ENCODE measurements at regions not wholly inside any gene's neighbourhood (a gene's known extent, or its start where the extent isn't known, plus 50 kb on each side); places are given as distances from the start of the nearest gene placed in this dataset.

GRCh38 chr20:39116020-39116419 lies 153.9 kb downstream of the DHX35 start:
- Histone ChIP-seq H3K36me3 (ENCODE audit: low read depth) (no peaks in the 10 kb centered on the region), H3K4me2 (no peak overlapping the region), H4K20me1 (ENCODE audit: insufficient read depth) (no peaks in the 10 kb centered on the region), H3K9me3 (ENCODE audit: insufficient read depth, low read depth) (no peaks in the 10 kb centered on the region; the same call in 1 of the 2 replicates), H3F3A (ENCODE audit: insufficient read depth, low read depth) (no peaks in the 10 kb centered on the region), H3K79me2 (ENCODE audit: low read depth) (no peaks in the 10 kb centered on the region), H2AFZ (no peak overlapping the region), H3K27me3 (ENCODE audit: insufficient read depth, low read depth) (peaks cover 15% of the 10 kb centered on the region), H3K27ac (no peak overlapping the region), H3K9me2 (ENCODE audit: insufficient read depth) (no peaks in the 10 kb centered on the region), H3K4me3 (no peak overlapping the region), H3K4me1 (replicated peaks; ENCODE audit: insufficient read depth) (no peaks in the 10 kb centered on the region)
- ChIA-PET CTCF (no interaction called here), POLR2A (ENCODE audit: unreplicated experiment) (no interaction called here)
- no peak for TF ChIP-seq CTCF (conservative IDR thresholded peaks at IDR 0.05)
- TF ChIP-seq EZH2 (IDR thresholded peaks at IDR 0.05; ENCODE audit: low read depth): no peak
- no TSS peak for BruUV-seq (replicated peaks)
- intact Hi-C loops (cut with micrococcal nuclease; ENCODE audit: unreplicated experiment): no loop called here
- no peak for DNase-seq

DNA sequence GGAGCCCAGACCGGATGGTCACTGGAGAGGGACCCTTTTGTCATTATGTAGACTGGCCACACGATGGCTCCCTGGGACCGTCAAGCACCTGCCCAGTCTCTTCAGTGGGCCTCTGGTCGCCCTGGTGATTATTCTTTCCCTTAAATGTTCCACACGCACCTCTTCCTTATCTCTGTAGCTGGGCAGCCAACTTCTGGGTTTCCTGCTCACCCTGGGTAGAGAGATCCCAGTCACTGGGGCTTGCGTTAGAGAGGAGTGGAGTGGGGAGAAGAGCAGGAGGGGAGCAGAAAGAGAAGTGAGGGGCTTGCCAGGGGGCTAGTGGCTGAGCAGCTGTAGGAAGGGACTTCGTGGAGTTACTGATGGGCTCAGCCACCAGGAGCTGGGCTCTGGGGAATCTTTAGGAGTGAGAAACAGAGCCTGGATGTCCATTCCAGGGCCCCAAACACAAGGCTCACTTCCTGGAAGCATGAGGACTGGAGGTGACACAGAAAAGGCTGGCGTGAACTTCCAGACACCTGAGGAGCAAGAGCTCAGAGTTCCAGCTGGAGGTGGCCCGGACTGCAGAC lies 150.1 kb downstream of the DHX35 start:
- Histone ChIP-seq H3K4me2 (no peak overlapping the region), H3K4me1 (replicated peaks; ENCODE audit: insufficient read depth) (peaks cover 15% of the 10 kb centered on the region), H3K9me2 (ENCODE audit: insufficient read depth) (no peaks in the 10 kb centered on the region), H3K27ac (no peak overlapping the region), H2AFZ (no peak overlapping the region), H3F3A (ENCODE audit: insufficient read depth, low read depth) (no peaks in the 10 kb centered on the region; the same call in 1 of the 2 replicates), H3K9me3 (ENCODE audit: insufficient read depth, low read depth) (no peaks in the 10 kb centered on the region; the same call in 1 of the 2 replicates), H3K36me3 (ENCODE audit: low read depth) (no peaks in the 10 kb centered on the region), H3K79me2 (ENCODE audit: low read depth) (no peaks in the 10 kb centered on the region), H3K4me3 (no peak overlapping the region), H3K27me3 (ENCODE audit: insufficient read depth, low read depth) (peaks cover 18% of the 10 kb centered on the region), H4K20me1 (ENCODE audit: insufficient read depth) (no peaks in the 10 kb centered on the region)
- CTCF ChIA-PET: interaction anchor here (0.8 kb wide), 1 partner anchor 1851 kb away, joined by 6 read pairs; no protein-coding TSS in a partner anchor
- POLR2A ChIA-PET (ENCODE audit: unreplicated experiment): no interaction called here
- no TSS peak for BruUV-seq (replicated peaks)
- peak; percentile 82 for TF ChIP-seq CTCF (conservative IDR thresholded peaks at IDR 0.05)
- no peak for TF ChIP-seq EZH2 (IDR thresholded peaks at IDR 0.05; ENCODE audit: low read depth)
- intact Hi-C loops (cut with micrococcal nuclease; ENCODE audit: unreplicated experiment): loop anchor here (2.0 to 5.0 kb wide), 2 partner anchors 150 to 1851 kb away; no protein-coding TSS in a partner anchor
- DNase-seq: peak in 1 of 2 experiments; percentile 43

GRCh38 chr20:39111359-39112177 lies 149.4 kb downstream of the DHX35 start:
- no peak for TF ChIP-seq EZH2 (IDR thresholded peaks at IDR 0.05; ENCODE audit: low read depth)
- H4K20me1 ChIP-seq (ENCODE audit: insufficient read depth): no peaks in the 10 kb centered on the region
- H3K36me3 ChIP-seq (ENCODE audit: low read depth): no peaks in the 10 kb centered on the region
- BruUV-seq (replicated peaks): no TSS peak
- H3K9me3 ChIP-seq (ENCODE audit: insufficient read depth, low read depth): no peaks in the 10 kb centered on the region
- peaks cover 18% of the 10 kb centered on the region for H3K27me3 ChIP-seq (ENCODE audit: insufficient read depth, low read depth)
- no peaks in the 10 kb centered on the region for H3K79me2 ChIP-seq (ENCODE audit: low read depth)
- intact Hi-C loops (cut with micrococcal nuclease; ENCODE audit: unreplicated experiment): loop anchor here (2.0 to 5.0 kb wide), 2 partner anchors 151 to 1851 kb away; no protein-coding TSS in a partner anchor
- H3K4me1 ChIP-seq (replicated peaks; ENCODE audit: insufficient read depth): peaks cover 19% of the 10 kb centered on the region
- DNase-seq: no peak
- H2AFZ ChIP-seq: no peak overlapping the region
- H3K27ac ChIP-seq: no peak overlapping the region
- H3K4me3 ChIP-seq: no peak overlapping the region
- no peak overlapping the region for H3K4me2 ChIP-seq
- no peaks in the 10 kb centered on the region; the same call in 1 of the 2 replicates for H3F3A ChIP-seq (ENCODE audit: insufficient read depth, low read depth)
- POLR2A ChIA-PET (ENCODE audit: unreplicated experiment): no interaction called here
- CTCF ChIA-PET: interaction anchor here (1.3 kb wide), 1 partner anchor 1851 kb away, joined by 5 read pairs; no protein-coding TSS in a partner anchor
- H3K9me2 ChIP-seq (ENCODE audit: insufficient read depth): no peaks in the 10 kb centered on the region
